Activated CD8-positive, alpha-beta memory T cell treated with anti-CD3 and anti-CD28 coated beads, Interleukin-2, amount 50 U/mL, for 24 hours (primary cell): ENCODE measurements at regions not wholly inside any gene's neighbourhood (a gene's known extent, or its start where the extent isn't known, plus 50 kb on each side); places are given as distances from the start of the nearest gene placed in this dataset.
"Not testable (repeated sequence)": the region's sequence is repeated elsewhere in the genome, so short reads cannot be mapped to it uniquely, and the experiment has no call there.

Source experiments
- DNase-seq: peaks from one replicate; pipeline ENCODE4 v3.0.0-alpha.2; 2020; ENCODE audit errors: extremely low read depth

GRCh38 chr6:14478381-14479225 is 361.0 kb downstream of the CD83 start:
- no peak for DNase-seq

DNA sequence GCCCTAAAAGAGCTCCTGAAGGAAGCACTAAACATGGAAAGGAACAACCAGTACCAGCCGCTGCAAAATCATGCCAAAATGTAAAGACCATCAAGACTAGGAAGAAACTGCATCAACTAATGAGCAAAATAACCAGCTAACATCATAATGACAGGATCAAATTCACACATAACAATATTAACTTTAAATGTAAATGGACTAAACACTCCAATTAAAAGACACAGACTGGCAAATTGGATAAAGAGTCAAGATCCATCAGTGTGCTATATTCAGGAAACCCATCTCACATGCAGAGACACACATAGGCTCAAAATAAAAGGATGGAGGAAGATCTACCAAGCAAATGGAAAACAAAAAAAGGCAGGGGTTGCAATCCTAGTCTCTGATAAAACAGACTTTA is 364.4 kb downstream of the CD83 start:
- not testable (repeated sequence) for DNase-seq

GRCh38 chr6:14487625-14488024 is 370.1 kb downstream of the CD83 start:
- no peak for DNase-seq

- DNase-seq = no peak
These were observed 370.6 kb downstream of the CD83 start for GRCh38 chr6:14488180-14488579.

GRCh38 chr6:14489445-14489844 is 371.9 kb downstream of the CD83 start:
- DNase-seq = no peak

DNA sequence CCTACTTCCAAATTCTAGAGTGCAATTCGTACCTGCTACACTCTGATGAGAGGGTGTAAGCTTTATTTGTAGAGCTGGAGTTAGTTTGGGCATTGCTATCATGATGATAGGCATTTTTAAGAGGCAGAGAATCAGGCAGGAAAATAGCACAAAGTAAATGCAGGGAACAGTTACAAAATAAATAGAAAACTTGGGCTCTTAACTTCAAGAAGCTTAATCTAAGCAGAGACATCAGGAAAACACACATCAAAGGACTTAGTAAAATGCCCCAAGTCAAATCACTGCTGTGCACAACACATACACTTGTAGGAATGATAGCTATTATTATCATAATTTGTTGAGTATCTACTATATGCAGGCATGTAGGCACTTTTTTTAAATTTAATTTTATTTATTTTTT is 381.2 kb downstream of the CD83 start:
- no peak for DNase-seq

DNA sequence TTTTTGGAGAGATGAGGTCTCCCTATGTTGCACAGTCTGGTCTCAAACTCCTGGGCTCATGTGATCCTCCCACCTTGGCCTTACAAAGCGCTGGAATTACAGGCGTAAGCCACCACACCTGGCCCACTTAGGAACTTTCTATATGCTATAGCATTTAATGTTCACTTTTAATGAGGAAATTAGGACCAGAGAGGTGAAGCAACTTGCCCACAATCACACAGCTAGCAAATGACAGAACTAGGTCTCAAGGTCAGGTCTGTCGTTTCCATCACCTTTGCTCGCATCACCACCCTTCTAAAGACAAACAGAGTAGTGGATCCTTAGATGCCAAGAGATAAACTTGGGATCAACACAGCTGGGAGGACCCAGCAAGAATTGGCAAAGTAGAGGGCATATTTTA is 381.7 kb downstream of the CD83 start:
- no peak for DNase-seq

DNA sequence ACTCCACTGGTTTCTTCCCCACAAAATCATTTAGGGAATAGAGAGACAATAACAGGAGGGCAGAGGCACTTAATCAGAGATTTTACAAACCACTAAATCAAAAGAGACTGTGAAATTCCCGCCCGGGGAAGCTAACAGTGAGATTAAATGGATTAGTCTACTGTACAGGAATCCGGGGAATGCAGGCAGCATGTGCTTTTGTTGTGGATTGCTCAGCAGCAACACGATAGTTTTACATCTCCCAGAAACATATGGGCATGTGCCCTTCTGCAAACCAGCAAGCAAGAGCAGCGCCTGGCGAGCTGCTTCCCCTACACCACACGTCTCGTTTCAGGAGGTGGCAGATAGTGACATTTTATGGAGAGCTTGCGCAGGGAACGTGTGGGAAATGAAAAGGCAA is 382.3 kb downstream of the CD83 start:
- DNase-seq = no peak

GRCh38 chr6:14500809-14501208 is 383.2 kb downstream of the CD83 start:
- DNase-seq = no peak

DNA sequence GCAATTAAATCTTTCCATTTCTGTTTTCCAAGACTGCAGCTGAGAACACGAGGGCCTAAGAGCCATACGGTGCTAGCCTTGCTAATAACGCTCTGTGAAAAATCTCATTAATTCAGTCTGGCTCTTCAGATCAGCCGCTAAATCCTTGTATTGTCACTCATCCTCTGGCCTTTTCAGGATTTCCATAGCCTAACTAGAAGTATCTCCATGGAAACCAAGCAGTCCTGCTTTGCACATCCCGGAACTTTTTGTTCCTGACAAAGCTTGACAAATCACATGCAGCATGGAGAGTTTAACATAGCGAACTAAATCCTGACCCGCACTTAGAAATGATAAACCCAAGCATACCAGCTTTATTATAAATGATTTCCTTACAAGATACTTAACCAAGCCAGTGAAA is 383.7 kb downstream of the CD83 start:
- DNase-seq = no peak

DNA sequence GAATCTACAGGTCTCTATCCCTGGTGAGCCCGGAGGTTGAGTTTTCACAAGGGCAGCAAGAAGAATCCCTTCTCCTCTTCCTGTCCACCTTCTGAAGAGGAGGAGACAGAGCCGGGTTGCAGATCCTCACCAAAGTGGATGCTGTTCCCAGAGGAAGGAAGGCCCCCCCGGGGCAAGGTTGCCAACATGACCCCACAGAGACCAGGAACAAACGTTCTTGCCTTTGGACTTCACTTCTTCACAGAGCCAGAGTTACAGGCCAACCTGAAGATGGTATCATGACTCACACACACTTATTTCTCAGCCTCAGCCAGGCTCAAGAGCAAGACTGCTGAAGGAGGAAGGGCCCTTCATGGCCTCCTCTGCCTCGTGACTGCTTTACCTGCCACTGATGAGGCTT is 384.3 kb downstream of the CD83 start:
- DNase-seq = no peak

DNA sequence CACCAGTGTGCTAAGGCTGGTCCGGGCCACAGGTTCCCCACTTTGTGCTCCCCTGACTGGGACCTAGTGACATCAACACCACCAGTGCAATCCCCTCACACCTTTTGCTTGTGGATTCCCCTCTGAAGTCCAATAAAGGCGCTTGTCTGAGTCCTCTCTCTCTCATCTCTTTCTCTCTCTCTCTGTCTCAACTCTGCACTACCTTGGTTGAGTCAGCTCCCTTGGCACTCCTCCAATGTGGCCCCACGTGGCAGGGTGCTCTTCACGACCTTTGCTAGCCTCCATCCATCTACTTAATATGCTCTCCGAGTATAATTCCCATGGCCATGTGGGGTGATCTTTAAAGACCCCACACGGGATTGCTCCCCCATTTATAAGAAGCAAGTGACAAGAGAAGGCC is 385.0 kb downstream of the CD83 start:
- no peak for DNase-seq

- no peak for DNase-seq
These were observed 387.8 kb downstream of the CD83 start for GRCh38 chr6:14505401-14505800.

DNA sequence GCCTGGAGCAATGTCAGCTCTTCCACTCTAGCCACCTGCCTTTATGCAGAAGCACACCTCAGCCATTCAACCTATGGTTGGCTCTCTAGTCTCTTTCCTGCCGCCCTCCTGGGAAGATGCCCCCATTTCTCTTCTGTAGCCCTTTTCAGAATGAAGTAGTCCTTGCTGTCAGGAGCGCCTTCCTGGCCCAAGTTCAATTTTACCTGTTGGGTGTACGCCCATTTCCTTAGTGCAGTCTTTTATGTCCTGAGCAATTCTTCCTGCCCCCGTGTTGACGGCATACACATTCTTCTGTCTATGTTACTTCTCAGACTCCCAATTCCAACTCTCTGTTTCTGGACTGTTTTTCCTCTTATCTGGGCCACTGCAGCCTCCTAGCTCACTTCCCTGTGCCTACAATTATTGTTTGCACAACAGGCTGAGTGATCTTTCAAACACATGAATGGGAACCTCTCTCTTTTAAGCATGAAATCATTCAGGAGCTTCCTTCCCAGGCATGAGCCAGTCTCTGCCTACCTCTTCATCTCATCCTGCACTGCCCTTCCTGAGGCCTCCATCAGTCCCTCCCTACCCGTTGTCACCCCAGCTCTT is 389.2 kb downstream of the CD83 start:
- DNase-seq = no peak

DNA sequence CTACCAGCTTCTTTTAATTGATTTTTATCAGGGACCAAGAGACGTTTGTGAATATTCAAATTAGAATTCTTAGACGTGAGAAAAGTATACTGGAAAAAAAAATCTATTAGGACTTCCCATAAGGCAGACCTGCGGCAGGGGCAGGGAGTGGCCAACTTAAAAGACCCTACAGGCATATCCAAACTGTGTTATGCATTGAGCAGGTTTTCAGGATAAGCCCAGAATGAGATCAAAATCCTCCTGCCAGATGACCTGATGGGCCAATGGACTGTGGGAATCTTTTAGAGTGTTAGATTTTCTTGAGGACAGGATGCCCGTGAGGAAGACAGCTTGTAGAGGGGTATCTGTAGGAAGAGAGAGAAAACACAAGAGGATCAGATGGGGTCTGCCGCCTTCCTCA is 391.5 kb downstream of the CD83 start:
- no peak for DNase-seq

DNA sequence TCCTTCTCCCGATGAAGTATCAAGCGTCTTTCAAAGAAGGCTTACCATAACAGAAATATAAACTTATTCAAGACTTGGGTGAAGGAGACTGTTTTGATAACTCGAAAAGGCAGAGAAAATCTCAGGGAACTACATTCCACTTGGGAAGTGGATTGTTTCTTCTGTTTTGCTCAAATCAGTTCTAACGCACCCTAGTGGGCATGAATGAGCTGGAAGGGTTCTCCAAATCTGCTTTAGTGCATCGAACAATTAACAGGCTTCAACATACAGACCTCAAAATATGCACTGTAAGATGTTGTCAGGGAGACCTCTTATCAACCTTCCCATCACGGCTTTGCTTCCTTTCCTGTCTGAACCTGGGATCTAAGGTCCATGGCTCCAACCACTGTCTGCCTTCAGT is 392.5 kb downstream of the CD83 start:
- no peak for DNase-seq

GRCh38 chr6:14511061-14511586 is 393.6 kb downstream of the CD83 start:
- DNase-seq = no peak

- no peak for DNase-seq
These were observed 394.7 kb downstream of the CD83 start for GRCh38 chr6:14512246-14512645.

GRCh38 chr6:14513496-14514393 is 396.2 kb downstream of the CD83 start:
- no peak for DNase-seq

DNA sequence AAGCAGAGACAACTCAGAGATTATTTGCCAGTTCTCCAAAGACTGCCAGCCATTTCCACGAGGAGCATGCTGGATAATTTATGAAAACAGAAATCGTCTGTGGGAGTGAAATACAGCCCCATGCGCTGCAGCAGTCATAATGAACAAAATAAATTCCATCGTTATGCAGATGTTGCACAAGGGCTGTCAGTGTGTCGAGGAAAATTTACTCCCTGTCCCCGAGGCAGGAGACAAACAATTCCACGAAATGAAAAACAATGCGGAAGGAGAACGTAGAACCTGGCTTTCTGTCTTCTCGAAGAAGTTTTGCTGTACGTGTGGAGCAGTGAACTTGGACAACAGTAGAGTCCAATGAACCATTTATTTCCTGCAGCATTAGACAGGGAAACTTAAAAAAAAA is 399.4 kb downstream of the CD83 start:
- DNase-seq = no peak

DNA sequence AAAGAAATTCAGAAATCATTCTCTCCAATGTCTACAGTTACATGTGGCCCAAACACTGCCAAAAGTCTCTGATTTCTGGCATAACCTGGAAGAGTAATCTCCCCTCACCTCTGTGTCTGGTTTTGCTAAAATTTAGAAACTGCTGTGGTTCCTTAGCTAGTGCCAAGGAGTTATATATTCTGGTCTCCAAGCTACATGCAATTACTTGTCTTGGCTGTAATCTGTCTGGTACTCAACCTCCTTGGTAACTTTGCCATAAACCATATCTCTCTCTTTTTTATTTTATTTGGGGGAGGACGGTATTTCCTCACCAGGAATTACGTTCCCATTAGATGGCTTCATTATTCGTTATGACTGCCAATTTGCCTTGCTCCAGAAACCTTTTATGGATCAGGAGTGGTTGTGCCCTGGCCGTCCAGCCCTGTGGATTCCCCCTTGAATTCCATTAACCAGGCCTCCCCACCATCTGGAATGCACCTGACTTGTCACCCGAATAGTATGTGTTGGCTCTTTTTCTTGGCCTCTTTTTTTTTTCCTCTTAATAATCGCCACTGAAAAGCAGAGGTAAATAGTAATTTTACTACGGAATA is 400.0 kb downstream of the CD83 start:
- DNase-seq = no peak
